ENCODE measurements at regions not wholly inside any gene's neighbourhood (a gene's known extent, or its start where the extent isn't known, plus 50 kb on each side); places are given as distances from the start of the nearest gene placed in this dataset.
"Not testable (repeated sequence)": the region's sequence is repeated elsewhere in the genome, so short reads cannot be mapped to it uniquely, and the experiment has no call there.

DNA sequence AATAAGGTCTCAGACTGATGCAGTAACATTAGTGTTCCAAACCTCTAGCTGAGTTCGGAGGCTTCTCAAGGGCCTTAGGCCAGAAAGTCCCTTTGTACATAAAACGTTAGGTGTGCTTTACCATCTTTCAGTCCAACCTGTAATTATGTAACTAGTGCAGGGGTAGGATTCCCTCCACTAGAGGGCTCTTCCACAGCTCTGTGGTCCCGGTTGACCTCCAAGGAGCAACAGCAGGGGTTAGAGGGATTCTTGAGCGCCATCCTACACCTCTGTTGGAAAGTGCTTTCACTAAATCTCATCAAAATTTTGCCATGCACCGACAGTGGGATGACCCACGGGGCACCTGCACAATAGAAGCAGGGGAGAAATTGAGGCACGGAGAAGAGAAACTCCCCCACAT is 155.8 kb upstream of the LRP1B start:
- Histone ChIP-seq H3K4me1 (ENCODE audit: control insufficient read depth, insufficient read depth, low read length) (no peaks in the 10 kb centered on the region), H3K9me3 (ENCODE audit: control insufficient read depth, insufficient read depth, low read depth, low read length) (no peaks in the 10 kb centered on the region), H3K27me3 (ENCODE audit: control insufficient read depth, insufficient read depth, low read length) (no peaks in the 10 kb centered on the region), H3K36me3 (ENCODE audit: control insufficient read depth, insufficient read depth, low read length) (no peaks in the 10 kb centered on the region), H3K4me3 (ENCODE audit: low read depth in 2 of 2, low read length in 2 of 2) (no peak overlapping the region), H3K27ac (ENCODE audit: low read length) (no peak overlapping the region)
- no TSS peak for BruUV-seq (replicated peaks)
- intact Hi-C loops (cut with micrococcal nuclease; ENCODE audit: unreplicated experiment): no loop called here
- in situ Hi-C loops (cut with HindIII; ENCODE audit: low pct_unique_long_range_greater_than_20kb, low sequenced_read_pairs): no loop called here
- CTCF ChIA-PET: no interaction called here
- DNase-seq (ENCODE audit: low read depth, low spot score) (no peak), ATAC-seq (no peak)
- TF ChIP-seq, protein P1, sequence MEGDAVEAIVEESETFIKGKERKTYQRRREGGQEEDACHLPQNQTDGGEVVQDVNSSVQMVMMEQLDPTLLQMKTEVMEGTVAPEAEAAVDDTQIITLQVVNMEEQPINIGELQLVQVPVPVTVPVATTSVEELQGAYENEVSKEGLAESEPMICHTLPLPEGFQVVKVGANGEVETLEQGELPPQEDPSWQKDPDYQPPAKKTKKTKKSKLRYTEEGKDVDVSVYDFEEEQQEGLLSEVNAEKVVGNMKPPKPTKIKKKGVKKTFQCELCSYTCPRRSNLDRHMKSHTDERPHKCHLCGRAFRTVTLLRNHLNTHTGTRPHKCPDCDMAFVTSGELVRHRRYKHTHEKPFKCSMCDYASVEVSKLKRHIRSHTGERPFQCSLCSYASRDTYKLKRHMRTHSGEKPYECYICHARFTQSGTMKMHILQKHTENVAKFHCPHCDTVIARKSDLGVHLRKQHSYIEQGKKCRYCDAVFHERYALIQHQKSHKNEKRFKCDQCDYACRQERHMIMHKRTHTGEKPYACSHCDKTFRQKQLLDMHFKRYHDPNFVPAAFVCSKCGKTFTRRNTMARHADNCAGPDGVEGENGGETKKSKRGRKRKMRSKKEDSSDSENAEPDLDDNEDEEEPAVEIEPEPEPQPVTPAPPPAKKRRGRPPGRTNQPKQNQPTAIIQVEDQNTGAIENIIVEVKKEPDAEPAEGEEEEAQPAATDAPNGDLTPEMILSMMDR (IDR thresholded peaks at IDR 0.05): peak; percentile 50
- TF ChIP-seq POLR2AphosphoS5 (IDR thresholded peaks at IDR 0.05; ENCODE audit: low read depth, low read length): no peak
- POLR2A ChIA-PET: no interaction called here

DNA sequence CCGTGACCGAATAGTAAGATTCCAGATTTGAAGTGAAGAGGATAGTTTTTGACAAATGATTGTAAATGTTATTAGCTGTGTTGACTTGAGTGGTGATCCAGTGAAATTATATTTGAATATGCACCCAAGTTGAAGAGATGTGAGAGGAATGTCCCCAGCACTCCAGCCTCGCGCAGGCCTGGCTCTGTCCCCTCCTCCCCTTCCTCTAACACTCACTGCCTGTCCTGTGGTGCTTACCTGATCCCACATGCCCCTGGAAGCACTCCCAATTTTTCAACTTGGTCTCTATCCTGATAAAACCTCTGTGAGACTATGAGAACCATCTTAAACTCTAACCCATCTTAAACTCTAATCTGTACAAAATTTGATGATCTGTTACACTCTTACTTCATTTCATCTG is 154.7 kb upstream of the LRP1B start:
- CTCF ChIA-PET: no interaction called here
- in situ Hi-C loops (cut with HindIII; ENCODE audit: low pct_unique_long_range_greater_than_20kb, low sequenced_read_pairs): no loop called here
- no peak overlapping the region for H3K4me3 ChIP-seq (ENCODE audit: low read depth in 2 of 2, low read length in 2 of 2)
- intact Hi-C loops (cut with micrococcal nuclease; ENCODE audit: unreplicated experiment): no loop called here
- H3K27ac ChIP-seq (ENCODE audit: low read length): no peak overlapping the region
- POLR2A ChIA-PET: no interaction called here
- ATAC-seq (no peak), DNase-seq (ENCODE audit: low read depth, low spot score) (no peak)
- BruUV-seq (replicated peaks): no TSS peak
- TF ChIP-seq, protein P1 (IDR thresholded peaks at IDR 0.05): no peak
- TF ChIP-seq SIN3A (IDR thresholded peaks at IDR 0.05; ENCODE audit: borderline replicate concordance, insufficient read depth, low read depth, low read length): no peak
- TF ChIP-seq POLR2AphosphoS5 (IDR thresholded peaks at IDR 0.05; ENCODE audit: low read depth, low read length): no peak
- no peak for TF ChIP-seq TCF7L2 (IDR thresholded peaks at IDR 0.05; ENCODE audit: low read depth, low read length)
- H3K36me3 ChIP-seq (ENCODE audit: control insufficient read depth, insufficient read depth, low read length): no peaks in the 10 kb centered on the region
- H3K9me3 ChIP-seq (ENCODE audit: control insufficient read depth, insufficient read depth, low read depth, low read length): no peaks in the 10 kb centered on the region
- H3K27me3 ChIP-seq (ENCODE audit: control insufficient read depth, insufficient read depth, low read length): no peaks in the 10 kb centered on the region
- H3K4me1 ChIP-seq (ENCODE audit: control insufficient read depth, insufficient read depth, low read length): no peaks in the 10 kb centered on the region

DNA sequence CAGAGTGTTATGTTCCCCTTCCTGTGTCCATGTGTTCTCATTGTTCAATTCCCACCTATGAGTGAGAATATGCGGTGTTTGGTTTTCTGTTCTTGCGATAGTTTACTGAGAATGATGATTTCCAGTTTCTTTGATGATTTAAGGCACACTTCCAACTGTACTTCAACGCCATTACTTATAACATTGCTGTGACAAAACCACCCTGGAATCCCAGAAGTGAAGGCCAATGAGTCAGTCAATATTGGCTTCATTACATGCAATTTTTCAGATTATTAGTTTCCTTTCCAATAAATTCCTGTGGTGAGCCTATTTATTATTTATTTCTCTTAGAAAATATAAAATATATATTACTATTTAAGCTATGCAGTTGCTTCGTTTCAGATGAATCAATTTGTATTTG is 153.5 kb upstream of the LRP1B start:
- H3K36me3 ChIP-seq (ENCODE audit: control insufficient read depth, insufficient read depth, low read length); H3K4me3 ChIP-seq (ENCODE audit: low read depth in 2 of 2, low read length in 2 of 2); CTCF ChIA-PET; DNase-seq (ENCODE audit: low read depth, low spot score); BruUV-seq (replicated peaks); H3K27ac ChIP-seq (ENCODE audit: low read length); H3K27me3 ChIP-seq (ENCODE audit: control insufficient read depth, insufficient read depth, low read length); H3K9me3 ChIP-seq (ENCODE audit: control insufficient read depth, insufficient read depth, low read depth, low read length); ATAC-seq; in situ Hi-C loops (cut with HindIII; ENCODE audit: low pct_unique_long_range_greater_than_20kb, low sequenced_read_pairs); intact Hi-C loops (cut with micrococcal nuclease; ENCODE audit: unreplicated experiment); POLR2A ChIA-PET; H3K4me1 ChIP-seq (ENCODE audit: control insufficient read depth, insufficient read depth, low read length): not testable (repeated sequence)

DNA sequence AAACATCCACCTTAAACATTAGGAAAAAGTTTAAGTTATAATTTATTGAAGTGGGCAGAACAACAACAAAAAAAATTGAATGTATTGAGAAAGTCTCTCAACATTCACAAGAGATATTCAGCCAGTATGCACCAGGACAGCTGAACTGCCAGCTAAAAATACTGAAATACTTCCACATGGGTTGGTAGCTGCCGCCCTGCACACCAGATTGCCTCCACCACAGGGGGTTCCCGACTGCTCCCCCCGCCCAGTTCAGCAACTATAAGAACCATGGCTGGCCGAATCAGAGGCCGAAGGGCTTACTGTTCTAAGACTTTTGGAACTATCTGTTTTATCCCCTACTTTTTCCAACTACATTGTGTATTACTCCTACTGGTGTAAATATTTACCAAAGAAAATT is 150.0 kb upstream of the LRP1B start:
- intact Hi-C loops (cut with micrococcal nuclease; ENCODE audit: unreplicated experiment): no loop called here
- Histone ChIP-seq H3K9me3 (ENCODE audit: control insufficient read depth, insufficient read depth, low read depth, low read length) (no peaks in the 10 kb centered on the region), H3K4me3 (ENCODE audit: low read depth in 2 of 2, low read length in 2 of 2) (no peak overlapping the region), H3K4me1 (ENCODE audit: control insufficient read depth, insufficient read depth, low read length) (no peaks in the 10 kb centered on the region), H3K36me3 (ENCODE audit: control insufficient read depth, insufficient read depth, low read length) (no peaks in the 10 kb centered on the region), H3K27ac (ENCODE audit: low read length) (no peak overlapping the region), H3K27me3 (ENCODE audit: control insufficient read depth, insufficient read depth, low read length) (no peaks in the 10 kb centered on the region)
- CTCF ChIA-PET: no interaction called here
- in situ Hi-C loops (cut with HindIII; ENCODE audit: low pct_unique_long_range_greater_than_20kb, low sequenced_read_pairs): no loop called here
- no peak for ATAC-seq
- DNase-seq (ENCODE audit: low read depth, low spot score): no peak
- POLR2A ChIA-PET: no interaction called here
- BruUV-seq (replicated peaks): no TSS peak
- no peak for TF ChIP-seq TCF7L2 (IDR thresholded peaks at IDR 0.05; ENCODE audit: low read depth, low read length)
- no peak for TF ChIP-seq SIN3A (IDR thresholded peaks at IDR 0.05; ENCODE audit: borderline replicate concordance, insufficient read depth, low read depth, low read length)
- TF ChIP-seq POLR2AphosphoS5 (IDR thresholded peaks at IDR 0.05; ENCODE audit: low read depth, low read length): no peak
- TF ChIP-seq, protein P2, sequence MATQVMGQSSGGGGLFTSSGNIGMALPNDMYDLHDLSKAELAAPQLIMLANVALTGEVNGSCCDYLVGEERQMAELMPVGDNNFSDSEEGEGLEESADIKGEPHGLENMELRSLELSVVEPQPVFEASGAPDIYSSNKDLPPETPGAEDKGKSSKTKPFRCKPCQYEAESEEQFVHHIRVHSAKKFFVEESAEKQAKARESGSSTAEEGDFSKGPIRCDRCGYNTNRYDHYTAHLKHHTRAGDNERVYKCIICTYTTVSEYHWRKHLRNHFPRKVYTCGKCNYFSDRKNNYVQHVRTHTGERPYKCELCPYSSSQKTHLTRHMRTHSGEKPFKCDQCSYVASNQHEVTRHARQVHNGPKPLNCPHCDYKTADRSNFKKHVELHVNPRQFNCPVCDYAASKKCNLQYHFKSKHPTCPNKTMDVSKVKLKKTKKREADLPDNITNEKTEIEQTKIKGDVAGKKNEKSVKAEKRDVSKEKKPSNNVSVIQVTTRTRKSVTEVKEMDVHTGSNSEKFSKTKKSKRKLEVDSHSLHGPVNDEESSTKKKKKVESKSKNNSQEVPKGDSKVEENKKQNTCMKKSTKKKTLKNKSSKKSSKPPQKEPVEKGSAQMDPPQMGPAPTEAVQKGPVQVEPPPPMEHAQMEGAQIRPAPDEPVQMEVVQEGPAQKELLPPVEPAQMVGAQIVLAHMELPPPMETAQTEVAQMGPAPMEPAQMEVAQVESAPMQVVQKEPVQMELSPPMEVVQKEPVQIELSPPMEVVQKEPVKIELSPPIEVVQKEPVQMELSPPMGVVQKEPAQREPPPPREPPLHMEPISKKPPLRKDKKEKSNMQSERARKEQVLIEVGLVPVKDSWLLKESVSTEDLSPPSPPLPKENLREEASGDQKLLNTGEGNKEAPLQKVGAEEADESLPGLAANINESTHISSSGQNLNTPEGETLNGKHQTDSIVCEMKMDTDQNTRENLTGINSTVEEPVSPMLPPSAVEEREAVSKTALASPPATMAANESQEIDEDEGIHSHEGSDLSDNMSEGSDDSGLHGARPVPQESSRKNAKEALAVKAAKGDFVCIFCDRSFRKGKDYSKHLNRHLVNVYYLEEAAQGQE (IDR thresholded peaks at IDR 0.05; ENCODE audit: insufficient read depth in 1 of 2, low read depth in 2 of 2, low read length in 1 of 2): no peak
- TF ChIP-seq, protein P1 (IDR thresholded peaks at IDR 0.05): no peak
